Neural crest cell (in vitro differentiated cells): ENCODE measurements at regions not wholly inside any gene's neighbourhood (a gene's known extent, or its start where the extent isn't known, plus 50 kb on each side); places are given as distances from the start of the nearest gene placed in this dataset.

Source experiments
- DNase-seq: peaks from one replicate; pipeline ENCODE4 v3.0.0; 2021; ENCODE audit warnings: low read depth, mixed read lengths, low spot score
- H3K27ac Mint-ChIP-seq: one replicate; pipeline ENCODE4 v1.8.0; 2021; ENCODE audit warnings: mild to moderate bottlenecking, mixed read lengths; ENCODE audit not compliant: unreplicated experiment
- H3K27me3 Mint-ChIP-seq: 2 replicates; pipeline ENCODE4 v1.8.0; 2021; ENCODE audit warnings: low read depth, mild to moderate bottlenecking, mixed read lengths
- H3K36me3 Mint-ChIP-seq: 2 replicates; pipeline ENCODE4 v1.8.0; 2021; ENCODE audit warnings: low read depth, mild to moderate bottlenecking, mixed read lengths
- H3K4me1 Mint-ChIP-seq: 2 replicates; pipeline ENCODE4 v1.8.0; 2021; ENCODE audit warnings: mixed read lengths
- H3K4me3 Mint-ChIP-seq: one replicate; pipeline ENCODE4 v1.8.0; 2021; ENCODE audit warnings: mild to moderate bottlenecking, mixed read lengths
- H3K9me3 Mint-ChIP-seq: 2 replicates; pipeline ENCODE4 v1.8.0; 2021; ENCODE audit warnings: mixed read lengths
- TF ChIP-seq, protein P1 (sequence below): fragments of 200-600 bp; sonication (generic); conservative IDR thresholded peaks from 2 replicates; pipeline ENCODE4 v1.5.0; 2021; ENCODE audit warnings: antibody characterized with exemption, mild to moderate bottlenecking

DNA sequence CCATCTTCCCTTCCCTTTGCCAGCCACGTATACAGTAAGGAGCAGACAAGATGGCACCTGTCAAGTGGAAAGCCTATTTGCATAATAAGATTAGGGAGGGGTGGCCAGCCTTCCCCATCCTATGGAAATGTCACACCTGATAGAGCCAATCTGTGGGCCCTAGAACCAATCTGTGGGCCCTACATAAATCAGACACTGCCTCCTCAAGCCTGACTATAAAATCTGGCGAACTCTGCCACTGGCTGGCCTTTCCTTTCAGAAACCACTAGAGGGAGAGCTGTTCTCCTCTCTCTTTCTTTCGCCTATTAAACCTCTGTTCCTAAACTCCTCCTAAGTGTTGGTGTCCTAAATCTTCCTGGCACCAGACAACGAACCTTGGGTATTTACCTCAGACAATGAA, 231.5 kb upstream of the KLHL1 start:
- no peaks in the 10 kb centered on the region for H3K36me3 Mint-ChIP-seq
- H3K4me1 Mint-ChIP-seq = no peaks in the 10 kb centered on the region
- TF ChIP-seq, protein P1, sequence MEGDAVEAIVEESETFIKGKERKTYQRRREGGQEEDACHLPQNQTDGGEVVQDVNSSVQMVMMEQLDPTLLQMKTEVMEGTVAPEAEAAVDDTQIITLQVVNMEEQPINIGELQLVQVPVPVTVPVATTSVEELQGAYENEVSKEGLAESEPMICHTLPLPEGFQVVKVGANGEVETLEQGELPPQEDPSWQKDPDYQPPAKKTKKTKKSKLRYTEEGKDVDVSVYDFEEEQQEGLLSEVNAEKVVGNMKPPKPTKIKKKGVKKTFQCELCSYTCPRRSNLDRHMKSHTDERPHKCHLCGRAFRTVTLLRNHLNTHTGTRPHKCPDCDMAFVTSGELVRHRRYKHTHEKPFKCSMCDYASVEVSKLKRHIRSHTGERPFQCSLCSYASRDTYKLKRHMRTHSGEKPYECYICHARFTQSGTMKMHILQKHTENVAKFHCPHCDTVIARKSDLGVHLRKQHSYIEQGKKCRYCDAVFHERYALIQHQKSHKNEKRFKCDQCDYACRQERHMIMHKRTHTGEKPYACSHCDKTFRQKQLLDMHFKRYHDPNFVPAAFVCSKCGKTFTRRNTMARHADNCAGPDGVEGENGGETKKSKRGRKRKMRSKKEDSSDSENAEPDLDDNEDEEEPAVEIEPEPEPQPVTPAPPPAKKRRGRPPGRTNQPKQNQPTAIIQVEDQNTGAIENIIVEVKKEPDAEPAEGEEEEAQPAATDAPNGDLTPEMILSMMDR = peak; percentile 68
- H3K27ac Mint-ChIP-seq = no peak overlapping the region
- no peak for DNase-seq
- no peaks in the 10 kb centered on the region for H3K27me3 Mint-ChIP-seq
- no peak overlapping the region for H3K4me3 Mint-ChIP-seq
- H3K9me3 Mint-ChIP-seq = peaks cover 5% of the 10 kb centered on the region

DNA sequence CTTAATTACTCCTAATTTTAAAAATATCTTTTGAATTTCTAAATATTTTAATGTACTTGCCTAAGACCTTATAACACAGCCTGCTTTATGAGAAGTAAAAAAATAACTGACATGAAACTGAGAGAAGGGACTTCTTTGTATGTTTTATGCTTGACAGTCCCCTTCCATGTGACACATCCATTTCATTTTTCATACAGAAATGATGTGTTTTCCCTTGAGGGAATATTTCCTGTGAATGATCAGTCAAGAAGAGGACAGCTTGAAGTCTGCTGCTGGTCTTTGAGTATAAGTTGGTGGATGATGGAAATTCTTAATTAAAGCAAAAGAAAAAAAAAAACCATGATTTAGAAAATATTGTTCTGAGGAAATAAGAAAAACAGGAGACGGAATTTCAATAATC, 230.4 kb upstream of the KLHL1 start:
- no peaks in the 10 kb centered on the region for H3K36me3 Mint-ChIP-seq
- H3K4me1 Mint-ChIP-seq = no peaks in the 10 kb centered on the region
- TF ChIP-seq, protein P1 = no peak
- H3K4me3 Mint-ChIP-seq = no peak overlapping the region
- no peaks in the 10 kb centered on the region for H3K27me3 Mint-ChIP-seq
- H3K9me3 Mint-ChIP-seq = peaks cover 5% of the 10 kb centered on the region
- DNase-seq = no peak
- no peak overlapping the region for H3K27ac Mint-ChIP-seq

DNA sequence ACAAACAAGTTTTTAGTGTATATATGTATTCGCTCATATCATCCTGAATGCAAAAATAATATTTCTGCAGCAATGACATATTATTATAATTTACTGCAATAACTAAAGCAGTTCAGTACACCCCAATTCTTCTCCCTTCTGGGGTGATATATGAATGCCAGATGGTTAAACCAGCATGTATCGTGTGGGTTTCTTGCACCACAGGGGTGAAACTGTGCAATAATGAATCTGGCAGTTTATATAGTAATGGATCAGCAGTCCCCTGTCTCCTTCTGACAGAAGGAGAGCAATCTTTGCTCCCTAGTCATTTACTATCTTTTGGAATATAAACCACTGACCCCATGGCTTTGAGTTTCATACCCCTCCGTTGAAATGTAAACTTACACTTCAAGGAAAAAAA, 228.6 kb upstream of the KLHL1 start:
- H3K9me3 Mint-ChIP-seq = peaks cover 5% of the 10 kb centered on the region

DNA sequence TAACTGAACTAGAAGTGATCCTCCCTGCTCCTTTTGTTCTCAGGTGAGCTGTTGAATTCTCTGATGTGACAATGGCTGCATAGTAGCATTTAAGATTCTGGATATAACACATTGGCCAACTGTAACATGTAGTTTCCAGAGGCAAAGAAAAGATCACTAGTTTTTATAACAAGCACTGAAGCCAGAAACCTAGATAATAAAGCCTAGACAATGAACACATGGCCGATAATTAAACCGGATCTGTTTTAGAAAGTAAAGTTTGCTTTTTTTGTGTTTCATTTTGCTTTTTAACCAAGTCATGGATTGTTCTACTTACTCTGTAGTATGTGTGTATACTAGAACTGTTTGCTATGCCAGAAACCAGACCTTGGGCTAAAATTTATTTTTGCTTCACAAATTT, 225.5 kb upstream of the KLHL1 start:
- Mint-ChIP-seq H3K4me3 (no peak overlapping the region), H3K27me3 (no peaks in the 10 kb centered on the region), H3K9me3 (no peaks in the 10 kb centered on the region), H3K27ac (no peak overlapping the region), H3K36me3 (no peaks in the 10 kb centered on the region), H3K4me1 (no peaks in the 10 kb centered on the region)
- no peak for DNase-seq
- TF ChIP-seq, protein P1 = no peak

More for the DNA sequence above, 228.6 kb upstream of the KLHL1 start:
- no peaks in the 10 kb centered on the region for H3K4me1 Mint-ChIP-seq
- H3K4me3 Mint-ChIP-seq = no peak overlapping the region
- TF ChIP-seq, protein P1 = no peak
- no peak for DNase-seq
- no peaks in the 10 kb centered on the region for H3K36me3 Mint-ChIP-seq
- no peaks in the 10 kb centered on the region for H3K27me3 Mint-ChIP-seq
- no peak overlapping the region for H3K27ac Mint-ChIP-seq

DNA sequence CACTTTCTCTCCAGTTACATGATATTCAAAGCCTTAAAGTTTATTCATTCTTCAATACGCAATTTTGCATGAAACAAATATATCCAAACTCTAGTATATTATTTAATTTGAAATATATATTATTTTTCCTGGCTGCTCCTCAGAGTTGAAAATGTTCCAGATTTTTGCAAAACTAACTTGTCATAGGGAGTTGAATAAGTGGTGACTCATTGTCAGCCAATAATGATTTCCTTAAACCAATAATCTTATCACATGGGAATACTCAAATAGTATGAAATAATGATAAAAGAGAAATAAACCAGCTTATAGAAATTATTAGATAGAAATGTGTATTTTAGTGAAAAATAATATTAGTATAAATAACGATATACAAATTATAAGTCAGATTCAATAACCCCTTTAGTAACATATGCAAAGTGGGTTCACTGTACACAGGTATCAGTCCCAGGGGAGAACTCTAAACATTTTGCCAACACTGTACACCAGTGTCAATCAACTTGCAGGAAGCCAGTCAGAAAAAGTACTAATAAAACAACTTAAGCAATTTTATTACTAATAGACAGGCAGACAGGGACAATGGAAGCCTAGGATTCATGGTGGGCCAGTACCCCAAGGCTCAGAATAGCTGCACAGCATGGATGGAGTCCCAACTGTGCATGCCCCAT, 222.6 kb upstream of the KLHL1 start:
- no peaks in the 10 kb centered on the region for H3K36me3 Mint-ChIP-seq
- H3K27ac Mint-ChIP-seq = no peak overlapping the region
- H3K4me1 Mint-ChIP-seq = no peaks in the 10 kb centered on the region
- TF ChIP-seq, protein P1 = no peak
- peaks cover 2% of the 10 kb centered on the region for H3K9me3 Mint-ChIP-seq
- H3K4me3 Mint-ChIP-seq = no peak overlapping the region
- DNase-seq = no peak
- H3K27me3 Mint-ChIP-seq = no peaks in the 10 kb centered on the region
